Type B pancreatic cell (in vitro differentiated cells): ENCODE measurements at regions not wholly inside any gene's neighbourhood (a gene's known extent, or its start where the extent isn't known, plus 50 kb on each side); places are given as distances from the start of the nearest gene placed in this dataset.

Source experiments
- DNase-seq: peaks from one replicate; pipeline ENCODE4 v3.0.0; 2021; ENCODE audit warnings: mixed read lengths; ENCODE audit not compliant: unreplicated experiment; ENCODE audit errors: extremely low spot score
- H3K27ac Mint-ChIP-seq: 2 replicates; pipeline ENCODE4 v1.8.0; 2021; ENCODE audit warnings: mild to moderate bottlenecking, mixed read lengths
- H3K27me3 Mint-ChIP-seq: 2 replicates; pipeline ENCODE4 v1.8.0; 2021; ENCODE audit warnings: mixed read lengths
- H3K36me3 Mint-ChIP-seq: 2 replicates; pipeline ENCODE4 v1.8.0; 2021; ENCODE audit warnings: mixed read lengths
- H3K4me1 Mint-ChIP-seq: one replicate; pipeline ENCODE4 v1.8.0; 2021; ENCODE audit warnings: mixed read lengths; ENCODE audit not compliant: unreplicated experiment
- H3K4me3 Mint-ChIP-seq: 2 replicates; pipeline ENCODE4 v1.8.0; 2021; ENCODE audit warnings: mild to moderate bottlenecking, mixed read lengths
- H3K9me3 Mint-ChIP-seq: 2 replicates; pipeline ENCODE4 v1.8.0; 2021; ENCODE audit warnings: mixed read lengths
- TF ChIP-seq, protein P1 (sequence below): fragments of 200-600 bp; sonication (generic); conservative IDR thresholded peaks from 2 replicates; pipeline ENCODE4 v1.5.0; 2021; ENCODE audit warnings: antibody characterized with exemption, mild to moderate bottlenecking

DNA sequence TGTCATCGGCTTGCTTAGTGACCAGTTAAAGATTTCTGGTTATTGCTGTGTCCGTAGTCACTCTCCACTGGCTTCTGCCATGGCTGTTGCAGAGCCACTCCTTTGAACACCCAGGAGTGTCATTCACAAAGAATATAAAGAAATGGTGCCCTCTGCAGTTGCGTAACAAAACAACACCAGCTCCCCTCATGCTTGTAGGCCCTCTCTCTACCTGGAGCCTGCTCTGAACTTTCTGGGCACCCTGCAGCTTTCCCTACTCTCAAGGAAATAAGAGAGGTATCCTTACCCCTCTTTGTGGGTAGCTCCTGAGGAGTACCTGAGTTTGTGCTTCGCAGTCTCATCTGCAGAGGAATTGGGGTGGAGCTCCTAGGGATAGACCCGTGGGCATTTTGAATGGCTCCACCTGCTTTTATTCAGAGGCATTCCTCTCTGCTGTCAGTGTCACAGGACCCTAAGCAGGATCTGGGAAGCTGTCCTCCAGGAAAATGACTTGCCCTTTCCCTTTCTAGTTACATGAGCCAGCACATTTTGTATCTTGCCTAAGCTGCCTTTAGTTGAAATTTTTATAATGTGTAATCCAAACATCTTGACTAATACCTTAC lies 97.2 kb upstream of the TMEM260 start:
- H3K27me3 Mint-ChIP-seq: peaks cover 4% of the 10 kb centered on the region
- H3K27ac Mint-ChIP-seq: no peak overlapping the region
- no peaks in the 10 kb centered on the region for H3K36me3 Mint-ChIP-seq
- no peaks in the 10 kb centered on the region for H3K4me1 Mint-ChIP-seq
- DNase-seq: no peak
- TF ChIP-seq, protein P1, sequence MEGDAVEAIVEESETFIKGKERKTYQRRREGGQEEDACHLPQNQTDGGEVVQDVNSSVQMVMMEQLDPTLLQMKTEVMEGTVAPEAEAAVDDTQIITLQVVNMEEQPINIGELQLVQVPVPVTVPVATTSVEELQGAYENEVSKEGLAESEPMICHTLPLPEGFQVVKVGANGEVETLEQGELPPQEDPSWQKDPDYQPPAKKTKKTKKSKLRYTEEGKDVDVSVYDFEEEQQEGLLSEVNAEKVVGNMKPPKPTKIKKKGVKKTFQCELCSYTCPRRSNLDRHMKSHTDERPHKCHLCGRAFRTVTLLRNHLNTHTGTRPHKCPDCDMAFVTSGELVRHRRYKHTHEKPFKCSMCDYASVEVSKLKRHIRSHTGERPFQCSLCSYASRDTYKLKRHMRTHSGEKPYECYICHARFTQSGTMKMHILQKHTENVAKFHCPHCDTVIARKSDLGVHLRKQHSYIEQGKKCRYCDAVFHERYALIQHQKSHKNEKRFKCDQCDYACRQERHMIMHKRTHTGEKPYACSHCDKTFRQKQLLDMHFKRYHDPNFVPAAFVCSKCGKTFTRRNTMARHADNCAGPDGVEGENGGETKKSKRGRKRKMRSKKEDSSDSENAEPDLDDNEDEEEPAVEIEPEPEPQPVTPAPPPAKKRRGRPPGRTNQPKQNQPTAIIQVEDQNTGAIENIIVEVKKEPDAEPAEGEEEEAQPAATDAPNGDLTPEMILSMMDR: peak; percentile 62
- H3K9me3 Mint-ChIP-seq: no peaks in the 10 kb centered on the region
- no peak overlapping the region for H3K4me3 Mint-ChIP-seq

DNA sequence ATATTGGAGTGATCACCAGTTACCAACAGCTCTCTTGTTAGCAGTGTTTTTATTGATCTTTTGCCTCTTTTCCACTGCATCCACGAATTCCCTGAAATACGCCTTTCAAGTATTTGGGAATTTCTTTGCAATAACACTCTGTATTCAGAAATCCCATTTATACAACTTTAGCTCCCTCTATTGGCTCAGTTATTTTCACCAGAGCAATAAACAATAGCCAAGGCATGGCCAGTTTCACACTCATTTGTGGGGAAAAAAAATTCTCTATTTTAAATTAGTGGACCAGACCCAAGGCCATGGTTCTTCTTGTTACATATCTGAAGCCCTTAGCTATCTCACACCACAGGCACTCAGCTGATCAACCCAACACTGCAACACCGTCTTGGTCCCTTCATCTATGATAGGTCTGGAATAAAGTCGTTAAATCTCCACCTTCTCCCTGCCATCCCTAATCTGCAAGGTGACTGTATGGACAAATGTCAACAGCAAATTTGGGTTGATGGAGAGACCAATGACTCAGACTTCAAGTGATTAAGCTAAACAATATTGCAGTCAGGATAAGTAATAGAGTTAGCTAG lies 92.4 kb upstream of the TMEM260 start:
- Mint-ChIP-seq H3K4me3 (no peak overlapping the region), H3K9me3 (no peaks in the 10 kb centered on the region), H3K36me3 (no peaks in the 10 kb centered on the region), H3K4me1 (peaks cover 5% of the 10 kb centered on the region), H3K27me3 (peaks cover 10% of the 10 kb centered on the region), H3K27ac (no peak overlapping the region)
- no peak for DNase-seq
- TF ChIP-seq, protein P1: peak; percentile 72

DNA sequence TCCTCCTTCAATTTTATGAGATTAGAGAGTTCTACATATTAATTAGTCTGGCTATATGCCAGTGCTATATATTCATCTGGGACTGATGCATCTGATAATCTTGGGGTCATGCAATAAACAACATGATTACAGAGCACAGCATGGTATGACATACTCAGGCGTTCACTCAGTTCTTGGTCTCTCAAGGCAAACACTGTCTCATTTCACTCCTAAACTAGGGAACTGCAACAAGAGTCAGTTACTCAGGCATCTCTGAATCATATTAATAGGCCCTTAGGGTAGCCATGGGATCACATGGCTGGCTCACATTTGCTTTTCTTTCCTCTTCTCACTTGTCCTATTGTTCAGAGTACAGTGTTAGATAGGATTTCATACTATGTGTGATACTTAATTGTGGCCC lies 91.8 kb upstream of the TMEM260 start:
- no peaks in the 10 kb centered on the region for H3K36me3 Mint-ChIP-seq
- no peaks in the 10 kb centered on the region for H3K9me3 Mint-ChIP-seq
- H3K4me3 Mint-ChIP-seq: no peak overlapping the region
- DNase-seq: no peak
- peaks cover 14% of the 10 kb centered on the region for H3K27me3 Mint-ChIP-seq
- peaks cover 5% of the 10 kb centered on the region for H3K4me1 Mint-ChIP-seq
- no peak overlapping the region for H3K27ac Mint-ChIP-seq
- TF ChIP-seq, protein P1: no peak

DNA sequence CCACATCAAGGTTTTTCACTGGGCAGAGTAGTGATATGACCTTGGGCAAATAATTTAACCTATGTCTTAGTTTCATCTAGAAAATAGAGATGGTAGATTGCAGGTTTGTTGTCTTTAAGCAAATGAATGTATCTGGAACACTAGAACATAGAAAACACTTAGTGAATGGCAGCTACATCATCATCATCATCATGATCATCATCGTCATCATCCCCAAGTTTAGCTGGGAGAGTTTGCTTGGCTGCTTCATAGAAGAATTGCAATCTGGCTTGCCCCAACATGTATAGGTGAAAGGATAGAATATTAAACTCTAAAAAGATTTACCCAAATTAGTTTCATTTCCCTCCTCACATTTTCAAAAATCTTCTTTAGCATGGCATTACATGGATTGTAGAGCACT lies 91.3 kb upstream of the TMEM260 start:
- H3K9me3 Mint-ChIP-seq: no peaks in the 10 kb centered on the region
- no peak overlapping the region for H3K27ac Mint-ChIP-seq
- TF ChIP-seq, protein P1: no peak
- no peak for DNase-seq
- no peaks in the 10 kb centered on the region for H3K36me3 Mint-ChIP-seq
- H3K4me3 Mint-ChIP-seq: no peak overlapping the region
- peaks cover 5% of the 10 kb centered on the region for H3K4me1 Mint-ChIP-seq
- peaks cover 16% of the 10 kb centered on the region for H3K27me3 Mint-ChIP-seq

DNA sequence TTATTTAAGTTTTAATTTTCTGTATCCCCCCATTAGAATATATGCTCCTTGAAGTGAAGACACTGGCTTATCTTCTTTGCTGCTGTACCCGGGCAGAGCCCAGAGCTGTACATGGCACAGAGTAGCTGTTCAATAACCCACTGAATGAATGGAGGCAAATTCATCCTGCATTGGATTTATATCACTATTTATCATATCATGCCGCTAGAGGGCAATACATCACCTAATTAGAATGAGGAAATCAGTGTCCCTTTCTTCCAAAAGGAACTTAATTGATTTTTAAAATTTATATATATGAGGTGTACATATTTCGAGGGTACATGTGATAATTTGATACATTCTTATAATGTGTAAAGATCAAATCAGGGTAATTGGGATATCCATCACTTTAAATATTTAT lies 89.2 kb upstream of the TMEM260 start:
- H3K27ac Mint-ChIP-seq: no peak overlapping the region
- H3K27me3 Mint-ChIP-seq: peaks cover 28% of the 10 kb centered on the region
- no peak for DNase-seq
- H3K4me1 Mint-ChIP-seq: peaks cover 5% of the 10 kb centered on the region
- H3K9me3 Mint-ChIP-seq: no peaks in the 10 kb centered on the region
- H3K36me3 Mint-ChIP-seq: no peaks in the 10 kb centered on the region
- no peak overlapping the region for H3K4me3 Mint-ChIP-seq
- TF ChIP-seq, protein P1: peak; percentile 78
